Mesendoderm (in vitro differentiated cells): ENCODE measurements at regions not wholly inside any gene's neighbourhood (a gene's known extent, or its start where the extent isn't known, plus 50 kb on each side); places are given as distances from the start of the nearest gene placed in this dataset.

Experiments used
- DNase-seq: peaks from one replicate; pipeline ENCODE4 v3.0.0; 2013
- H2AK5ac ChIP-seq: 2 replicates; pipeline ENCODE4 v1.6.1; 2013; ENCODE audit warnings: low read length, inconsistent platforms
- H2BK120ac ChIP-seq: 2 replicates; pipeline ENCODE4 v1.6.1; 2013; ENCODE audit warnings: low read depth, mild to moderate bottlenecking, low read length, moderate library complexity, mixed read lengths
- H2BK15ac ChIP-seq: replicated peaks from 2 replicates; pipeline ENCODE4 v1.6.1; 2013; ENCODE audit warnings: low read depth, mild to moderate bottlenecking, moderate library complexity
- H2BK5ac ChIP-seq: 2 replicates; pipeline ENCODE4 v1.6.1; 2013; ENCODE audit warnings: low read length, inconsistent platforms
- H3K18ac ChIP-seq: 2 replicates; pipeline ENCODE4 v1.6.1; 2013; ENCODE audit warnings: mild to moderate bottlenecking, low read length, mixed read lengths
- H3K23ac ChIP-seq: one replicate; pipeline ENCODE4 v1.6.1; 2013; ENCODE audit warnings: low read length
- H3K27ac ChIP-seq: 2 replicates; pipeline ENCODE4 v1.5.1; 2013; ENCODE audit warnings: low read depth, mild to moderate bottlenecking, inconsistent platforms, low read length, moderate library complexity
- H3K27me3 ChIP-seq: 2 replicates; pipeline ENCODE4 v1.6.1; 2013; ENCODE audit warnings: low read length, control low read depth, mild to moderate bottlenecking, inconsistent platforms; ENCODE audit not compliant: insufficient read depth, poor library complexity
- H3K36me3 ChIP-seq: 2 replicates; pipeline ENCODE4 v1.6.1; 2013; ENCODE audit warnings: low read length, inconsistent platforms; ENCODE audit not compliant: control insufficient read depth, insufficient read depth
- H3K4ac ChIP-seq: one replicate; pipeline ENCODE4 v1.6.1; 2013; ENCODE audit warnings: low read depth, mild to moderate bottlenecking, low read length, moderate library complexity
- H3K4me1 ChIP-seq: 2 replicates; pipeline ENCODE4 v1.6.1; 2013; ENCODE audit warnings: low read depth, low read length, inconsistent platforms; ENCODE audit not compliant: control insufficient read depth
- H3K4me2 ChIP-seq: 2 replicates; pipeline ENCODE4 v1.6.1; 2013; ENCODE audit warnings: low read length
- H3K4me3 ChIP-seq: 2 replicates; pipeline ENCODE4 v1.5.1; 2013; ENCODE audit warnings: mild to moderate bottlenecking, low read length
- H3K56ac ChIP-seq: one replicate; pipeline ENCODE4 v1.6.1; 2013; ENCODE audit warnings: low read length
- H3K79me1 ChIP-seq: 2 replicates; pipeline ENCODE4 v1.6.1; 2013; ENCODE audit warnings: low read length, inconsistent platforms
- H3K79me2 ChIP-seq: 2 replicates; pipeline ENCODE4 v1.6.1; 2013; ENCODE audit warnings: mild to moderate bottlenecking, low read length; ENCODE audit not compliant: control insufficient read depth, insufficient read depth
- H3K9ac ChIP-seq: 2 replicates; pipeline ENCODE4 v1.6.1; 2013; ENCODE audit warnings: low read length, inconsistent platforms
- H4K5ac ChIP-seq: one replicate; pipeline ENCODE4 v1.6.1; 2013; ENCODE audit warnings: low read length
- H4K8ac ChIP-seq: one replicate; pipeline ENCODE4 v1.6.1; 2013; ENCODE audit warnings: low read depth, mild to moderate bottlenecking, control low read depth, low read length, moderate library complexity
- WGBS: extraction: QIAGEN DNeasy Blood & Tissue Kit; methylation state at CpG from one replicate; pipeline ENCODE4 v1.1.7; 2013; ENCODE audit warnings: low lambda C conversion rate, missing lambda C conversion rate; ENCODE audit not compliant: insufficient coverage; ENCODE audit errors: extremely low coverage; 5-methylcytosine and 5-hydroxymethylcytosine counted together

- Histone ChIP-seq H3K27me3 (no peaks in the 10 kb centered on the region), H3K27ac (no peak overlapping the region), H3K4ac (no peak overlapping the region), H4K5ac (no peak overlapping the region), H3K4me1 (no peaks in the 10 kb centered on the region), H3K18ac (no peak overlapping the region), H2BK120ac (no peak overlapping the region), H3K9ac (no peak overlapping the region), H2BK15ac (no peak overlapping the region), H3K4me2 (no peak overlapping the region), H3K79me2 (no peaks in the 10 kb centered on the region), H3K79me1 (no peaks in the 10 kb centered on the region), H3K23ac (no peak overlapping the region), H3K4me3 (no peak overlapping the region), H3K56ac (no peak overlapping the region), H2BK5ac (no peak overlapping the region), H2AK5ac (no peak overlapping the region), H4K8ac (no peak overlapping the region), H3K36me3 (no peaks in the 10 kb centered on the region)
- no CpG with 5 or more reads among the region's 4 CpGs for WGBS
- no peak for DNase-seq
Observed at GRCh38 chr2:226515344-226516055, 284.1 kb downstream of the IRS1 start.

- no CpG with 5 or more reads among the region's 1 CpG for WGBS
- no peak overlapping the region for H3K9ac ChIP-seq
- H3K79me2 ChIP-seq = no peaks in the 10 kb centered on the region
- H3K56ac ChIP-seq = no peak overlapping the region
- DNase-seq = no peak
- H2BK5ac ChIP-seq = no peak overlapping the region
- no peaks in the 10 kb centered on the region for H3K79me1 ChIP-seq
- H3K36me3 ChIP-seq = no peaks in the 10 kb centered on the region
- no peak overlapping the region for H3K4me3 ChIP-seq
- H2BK15ac ChIP-seq = no peak overlapping the region
- H3K4ac ChIP-seq = no peak overlapping the region
- H3K27ac ChIP-seq = no peak overlapping the region
- no peaks in the 10 kb centered on the region for H3K27me3 ChIP-seq
- no peaks in the 10 kb centered on the region for H3K4me1 ChIP-seq
- no peak overlapping the region for H4K5ac ChIP-seq
- H4K8ac ChIP-seq = no peak overlapping the region
- H2BK120ac ChIP-seq = no peak overlapping the region
- H3K18ac ChIP-seq = no peak overlapping the region
- no peak overlapping the region for H2AK5ac ChIP-seq
- H3K4me2 ChIP-seq = no peak overlapping the region
- no peak overlapping the region for H3K23ac ChIP-seq
Observed at GRCh38 chr2:226514895-226515294, 284.7 kb downstream of the IRS1 start.

GRCh38 chr2:226511311-226511710 lies 288.3 kb downstream of the IRS1 start:
- Histone ChIP-seq H3K4me2 (no peak overlapping the region), H2AK5ac (no peak overlapping the region), H3K4me1 (no peaks in the 10 kb centered on the region), H2BK15ac (no peak overlapping the region), H3K27ac (no peak overlapping the region), H3K18ac (no peak overlapping the region), H3K36me3 (no peaks in the 10 kb centered on the region), H4K8ac (no peak overlapping the region), H3K4me3 (no peak overlapping the region), H3K79me1 (no peaks in the 10 kb centered on the region), H2BK120ac (no peak overlapping the region), H2BK5ac (no peak overlapping the region), H3K4ac (no peak overlapping the region), H3K79me2 (no peaks in the 10 kb centered on the region), H3K27me3 (no peaks in the 10 kb centered on the region), H3K9ac (no peak overlapping the region), H3K56ac (no peak overlapping the region), H4K5ac (no peak overlapping the region), H3K23ac (no peak overlapping the region)
- DNase-seq = no peak
- WGBS = no CpG with 5 or more reads among the region's 4 CpGs

GRCh38 chr2:226508683-226509082 lies 290.9 kb downstream of the IRS1 start:
- H3K23ac ChIP-seq = no peak overlapping the region
- H3K36me3 ChIP-seq = no peaks in the 10 kb centered on the region
- H3K4me1 ChIP-seq = no peaks in the 10 kb centered on the region
- no peak overlapping the region for H4K8ac ChIP-seq
- no peak overlapping the region for H4K5ac ChIP-seq
- no peak for DNase-seq
- H3K4me3 ChIP-seq = no peak overlapping the region
- no peak overlapping the region for H3K18ac ChIP-seq
- H2BK15ac ChIP-seq = no peak overlapping the region
- H2BK5ac ChIP-seq = no peak overlapping the region
- H3K27me3 ChIP-seq = no peaks in the 10 kb centered on the region
- 100% methylated on average over 1 of the region's 2 CpGs for WGBS
- no peak overlapping the region for H3K56ac ChIP-seq
- H3K4ac ChIP-seq = no peak overlapping the region
- no peak overlapping the region for H2AK5ac ChIP-seq
- no peaks in the 10 kb centered on the region for H3K79me2 ChIP-seq
- H3K9ac ChIP-seq = no peak overlapping the region
- no peak overlapping the region for H3K4me2 ChIP-seq
- H2BK120ac ChIP-seq = no peak overlapping the region
- no peaks in the 10 kb centered on the region for H3K79me1 ChIP-seq
- H3K27ac ChIP-seq = no peak overlapping the region

GRCh38 chr2:226508005-226508404 lies 291.6 kb downstream of the IRS1 start:
- no peak overlapping the region for H4K8ac ChIP-seq
- no peak overlapping the region for H3K9ac ChIP-seq
- H3K27ac ChIP-seq = no peak overlapping the region
- no peaks in the 10 kb centered on the region for H3K79me1 ChIP-seq
- H3K56ac ChIP-seq = no peak overlapping the region
- no peak overlapping the region for H3K23ac ChIP-seq
- H3K4me2 ChIP-seq = no peak overlapping the region
- H2BK5ac ChIP-seq = no peak overlapping the region
- no peaks in the 10 kb centered on the region for H3K79me2 ChIP-seq
- H4K5ac ChIP-seq = no peak overlapping the region
- no peaks in the 10 kb centered on the region for H3K4me1 ChIP-seq
- no peak overlapping the region for H3K18ac ChIP-seq
- no peak overlapping the region for H3K4ac ChIP-seq
- no peaks in the 10 kb centered on the region for H3K27me3 ChIP-seq
- H3K36me3 ChIP-seq = no peaks in the 10 kb centered on the region
- no peak overlapping the region for H3K4me3 ChIP-seq
- no peak overlapping the region for H2BK15ac ChIP-seq
- H2AK5ac ChIP-seq = no peak overlapping the region
- no peak overlapping the region for H2BK120ac ChIP-seq
- no CpG with 5 or more reads among the region's 3 CpGs for WGBS
- no peak for DNase-seq
